Endothelial cell (in vitro differentiated cells): ENCODE measurements at regions not wholly inside any gene's neighbourhood (a gene's known extent, or its start where the extent isn't known, plus 50 kb on each side); places are given as distances from the start of the nearest gene placed in this dataset.

Experiments used
- DNase-seq: peaks from one replicate; pipeline ENCODE4 v3.0.0; 2021; ENCODE audit warnings: low spot score
- H3K27ac Mint-ChIP-seq: one replicate; pipeline ENCODE4 v1.8.0; 2021; ENCODE audit warnings: mixed read lengths, inconsistent platforms; ENCODE audit not compliant: unreplicated experiment
- H3K27me3 Mint-ChIP-seq: one replicate; pipeline ENCODE4 v1.8.0; 2021; ENCODE audit warnings: mild to moderate bottlenecking, moderate library complexity, mixed read lengths, inconsistent platforms; ENCODE audit not compliant: unreplicated experiment
- H3K36me3 Mint-ChIP-seq: one replicate; pipeline ENCODE4 v1.8.0; 2021; ENCODE audit warnings: mild to moderate bottlenecking, low read depth, mixed read lengths, inconsistent platforms; ENCODE audit not compliant: unreplicated experiment
- H3K4me1 Mint-ChIP-seq: one replicate; pipeline ENCODE4 v1.8.0; 2021; ENCODE audit warnings: mild to moderate bottlenecking, mixed read lengths, inconsistent platforms; ENCODE audit not compliant: unreplicated experiment
- H3K4me3 Mint-ChIP-seq: one replicate; pipeline ENCODE4 v1.8.0; 2021; ENCODE audit warnings: mild to moderate bottlenecking, mixed read lengths, inconsistent platforms; ENCODE audit not compliant: unreplicated experiment
- H3K9me3 Mint-ChIP-seq: one replicate; pipeline ENCODE4 v1.8.0; 2021; ENCODE audit warnings: mixed read lengths, inconsistent platforms; ENCODE audit not compliant: unreplicated experiment
- TF ChIP-seq, protein P1 (sequence below): fragments of 200-600 bp; sonication (generic); IDR thresholded peaks from one replicate; pipeline ENCODE4 v1.5.0; 2021; ENCODE audit warnings: antibody characterized with exemption; ENCODE audit not compliant: unreplicated experiment

DNA sequence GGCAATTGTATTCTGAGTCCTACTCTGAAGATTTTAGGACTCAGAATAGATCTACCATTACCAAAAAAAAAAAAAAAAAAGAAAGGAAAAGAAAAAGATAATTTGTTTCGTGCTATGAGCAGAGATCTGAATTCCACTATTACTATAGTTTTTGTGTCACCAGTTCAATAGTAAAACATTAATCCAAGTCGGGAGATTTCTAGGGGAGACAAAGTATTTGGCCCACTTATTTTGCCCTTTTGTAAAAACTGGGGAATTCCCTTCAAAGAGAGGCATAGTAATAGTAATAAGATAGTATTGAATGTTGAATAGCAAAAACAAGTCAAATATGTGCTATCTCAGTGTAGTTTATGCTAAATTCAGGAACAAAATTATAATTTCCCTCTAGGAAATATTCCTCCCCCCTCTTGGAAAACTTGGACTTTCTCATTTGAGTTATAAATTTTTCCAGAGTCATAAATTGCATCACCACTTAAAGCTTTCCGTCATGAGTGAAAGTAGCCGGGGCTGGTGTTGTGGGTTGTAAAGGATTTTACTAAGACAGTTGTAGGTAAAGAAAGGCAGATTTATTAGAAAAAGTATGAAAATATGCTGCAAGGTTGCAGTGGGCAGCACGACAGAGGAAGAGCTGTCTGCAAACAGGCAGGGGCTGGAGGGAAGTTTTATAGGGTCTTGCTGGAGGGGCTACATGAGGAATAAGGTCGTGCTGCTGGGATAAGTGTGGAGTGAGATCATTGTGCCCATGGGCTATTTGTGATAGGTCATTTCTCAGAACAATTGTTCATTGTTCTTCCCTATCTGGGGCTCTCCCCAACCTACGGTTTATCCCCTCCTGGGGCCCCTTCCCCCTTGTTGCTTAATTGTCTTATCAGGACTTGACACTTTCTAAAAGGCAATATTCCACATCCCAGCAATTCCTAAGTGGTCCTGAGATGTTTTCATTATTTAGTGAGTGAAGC lies 1009.9 kb downstream of the PLA2G4A start:
- no peak overlapping the region for H3K27ac Mint-ChIP-seq
- H3K4me1 Mint-ChIP-seq = peaks cover 3% of the 10 kb centered on the region
- H3K9me3 Mint-ChIP-seq = no peaks in the 10 kb centered on the region
- H3K4me3 Mint-ChIP-seq = no peak overlapping the region
- H3K27me3 Mint-ChIP-seq = no peaks in the 10 kb centered on the region
- H3K36me3 Mint-ChIP-seq = no peaks in the 10 kb centered on the region
- DNase-seq = no peak
- TF ChIP-seq, protein P1, sequence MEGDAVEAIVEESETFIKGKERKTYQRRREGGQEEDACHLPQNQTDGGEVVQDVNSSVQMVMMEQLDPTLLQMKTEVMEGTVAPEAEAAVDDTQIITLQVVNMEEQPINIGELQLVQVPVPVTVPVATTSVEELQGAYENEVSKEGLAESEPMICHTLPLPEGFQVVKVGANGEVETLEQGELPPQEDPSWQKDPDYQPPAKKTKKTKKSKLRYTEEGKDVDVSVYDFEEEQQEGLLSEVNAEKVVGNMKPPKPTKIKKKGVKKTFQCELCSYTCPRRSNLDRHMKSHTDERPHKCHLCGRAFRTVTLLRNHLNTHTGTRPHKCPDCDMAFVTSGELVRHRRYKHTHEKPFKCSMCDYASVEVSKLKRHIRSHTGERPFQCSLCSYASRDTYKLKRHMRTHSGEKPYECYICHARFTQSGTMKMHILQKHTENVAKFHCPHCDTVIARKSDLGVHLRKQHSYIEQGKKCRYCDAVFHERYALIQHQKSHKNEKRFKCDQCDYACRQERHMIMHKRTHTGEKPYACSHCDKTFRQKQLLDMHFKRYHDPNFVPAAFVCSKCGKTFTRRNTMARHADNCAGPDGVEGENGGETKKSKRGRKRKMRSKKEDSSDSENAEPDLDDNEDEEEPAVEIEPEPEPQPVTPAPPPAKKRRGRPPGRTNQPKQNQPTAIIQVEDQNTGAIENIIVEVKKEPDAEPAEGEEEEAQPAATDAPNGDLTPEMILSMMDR = no peak

DNA sequence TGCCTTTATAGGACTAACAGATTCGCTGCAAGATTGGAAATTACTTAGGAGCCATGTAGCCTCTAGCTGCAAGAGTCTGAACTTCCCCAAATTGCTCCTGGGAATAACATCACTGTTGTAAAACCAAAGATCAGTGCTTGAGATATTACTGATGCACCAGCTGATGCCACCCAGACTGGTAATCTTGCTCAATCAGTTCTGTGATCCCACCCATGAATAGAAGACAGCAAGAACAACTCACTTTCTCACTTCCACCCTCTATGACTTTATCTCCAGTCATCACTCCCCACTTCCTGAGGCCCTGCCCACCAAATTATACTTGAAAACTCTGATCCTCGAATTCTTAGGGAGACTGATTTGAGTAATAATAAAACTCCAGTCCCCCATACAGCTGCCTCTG lies 1011.1 kb downstream of the PLA2G4A start:
- TF ChIP-seq, protein P1 = no peak
- no peaks in the 10 kb centered on the region for H3K27me3 Mint-ChIP-seq
- no peaks in the 10 kb centered on the region for H3K36me3 Mint-ChIP-seq
- peaks cover 3% of the 10 kb centered on the region for H3K4me1 Mint-ChIP-seq
- no peak for DNase-seq
- no peak overlapping the region for H3K4me3 Mint-ChIP-seq
- H3K9me3 Mint-ChIP-seq = no peaks in the 10 kb centered on the region
- H3K27ac Mint-ChIP-seq = no peak overlapping the region

DNA sequence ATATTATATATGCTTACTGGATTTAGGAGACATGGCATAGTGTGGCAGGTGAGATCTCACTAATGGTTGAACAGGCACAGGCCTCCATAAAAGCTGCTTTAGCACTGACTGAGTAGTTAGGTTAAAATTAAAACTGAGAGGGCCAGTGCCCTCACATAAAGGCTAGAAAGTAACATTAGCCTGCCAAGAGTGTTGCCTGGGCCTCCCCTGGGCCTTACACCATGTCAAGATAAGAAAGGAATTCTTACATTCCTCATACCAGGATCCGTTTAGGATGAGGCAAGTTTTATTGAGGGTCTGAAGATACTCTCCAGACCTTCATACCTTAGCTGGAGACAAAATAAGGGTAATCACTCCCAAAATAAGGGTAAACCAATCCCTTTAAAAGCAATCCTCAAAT lies 1011.8 kb downstream of the PLA2G4A start:
- Mint-ChIP-seq H3K27ac (no peak overlapping the region), H3K27me3 (no peaks in the 10 kb centered on the region), H3K4me1 (peaks cover 3% of the 10 kb centered on the region), H3K36me3 (no peaks in the 10 kb centered on the region), H3K9me3 (no peaks in the 10 kb centered on the region), H3K4me3 (no peak overlapping the region)
- TF ChIP-seq, protein P1 = no peak
- DNase-seq = no peak

DNA sequence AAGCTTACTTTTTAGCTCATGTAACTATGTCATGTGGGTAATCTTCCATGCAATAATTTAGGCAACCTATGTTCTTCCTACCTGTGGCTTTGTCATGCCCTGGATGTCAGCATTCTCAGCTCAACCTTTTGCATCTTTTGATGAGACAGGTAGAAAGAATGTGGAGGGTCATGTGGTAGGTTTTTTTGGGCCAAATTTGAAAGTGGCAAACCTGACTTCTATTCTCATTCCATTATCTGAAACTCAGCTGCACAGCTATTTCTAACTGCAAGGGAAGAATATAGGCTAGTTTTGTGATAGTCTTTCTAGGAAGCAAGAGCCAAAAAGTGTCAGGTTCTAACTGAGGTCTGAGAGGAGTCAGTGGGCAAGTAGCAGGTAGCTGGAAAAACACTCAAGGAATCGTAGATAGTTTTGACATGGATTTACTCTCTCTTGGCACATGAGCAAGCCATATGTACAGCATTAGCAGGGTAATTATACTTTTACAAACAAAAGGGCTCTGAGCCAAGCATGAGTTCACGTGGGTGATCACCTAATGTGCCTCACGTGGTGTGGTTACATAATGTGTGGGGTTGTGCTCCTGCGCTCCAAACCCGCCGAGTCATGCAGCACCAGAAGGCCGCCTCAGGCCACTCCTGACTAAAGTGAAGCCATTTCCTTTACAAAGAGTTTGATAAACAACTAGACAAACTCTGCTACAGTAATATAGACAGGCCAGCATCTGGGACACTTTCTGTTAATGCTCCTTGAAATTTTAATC lies 1013.8 kb downstream of the PLA2G4A start:
- no peak overlapping the region for H3K27ac Mint-ChIP-seq
- no peaks in the 10 kb centered on the region for H3K9me3 Mint-ChIP-seq
- DNase-seq = no peak
- H3K27me3 Mint-ChIP-seq = no peaks in the 10 kb centered on the region
- peaks cover 9% of the 10 kb centered on the region for H3K4me1 Mint-ChIP-seq
- TF ChIP-seq, protein P1 = no peak
- H3K4me3 Mint-ChIP-seq = no peak overlapping the region
- H3K36me3 Mint-ChIP-seq = no peaks in the 10 kb centered on the region

DNA sequence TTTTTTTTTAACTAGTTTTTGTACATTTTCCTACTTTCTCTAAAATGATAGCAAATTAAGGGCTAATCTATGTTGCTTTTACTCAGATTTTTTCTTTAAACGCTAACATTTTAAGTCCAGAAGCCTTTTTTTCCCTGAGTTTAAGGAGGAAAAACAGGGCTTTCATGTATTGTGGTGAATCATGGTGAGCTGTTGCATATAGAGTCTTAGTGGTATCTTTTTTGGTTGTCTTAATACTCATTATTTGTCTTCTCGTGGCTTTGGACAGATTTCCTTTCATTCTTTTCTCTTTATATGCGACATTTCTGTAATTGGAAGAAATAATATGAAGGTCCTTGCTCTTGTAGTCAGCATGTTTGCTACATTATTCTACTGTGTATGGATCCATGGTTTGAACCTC lies 1015.6 kb downstream of the PLA2G4A start:
- Mint-ChIP-seq H3K36me3 (peaks cover 2% of the 10 kb centered on the region), H3K4me3 (no peak overlapping the region), H3K27ac (no peak overlapping the region), H3K27me3 (peaks cover 2% of the 10 kb centered on the region), H3K9me3 (no peaks in the 10 kb centered on the region), H3K4me1 (peaks cover 22% of the 10 kb centered on the region)
- DNase-seq = no peak
- TF ChIP-seq, protein P1 = no peak
